DND-41 (cell line): ENCODE measurements at regions not wholly inside any gene's neighbourhood (a gene's known extent, or its start where the extent isn't known, plus 50 kb on each side); places are given as distances from the start of the nearest gene placed in this dataset.
"Not testable (repeated sequence)": the region's sequence is repeated elsewhere in the genome, so short reads cannot be mapped to it uniquely, and the experiment has no call there.

Experiments
- CTCF ChIP-seq: IDR thresholded peaks from 2 replicates; pipeline ENCODE4 v1.5.1; 2012; ENCODE audit warnings: borderline replicate concordance, low read length, moderate library complexity, mild to moderate bottlenecking; ENCODE audit not compliant: poor library complexity, severe bottlenecking; ENCODE audit errors: extremely low read depth
- EZH2 ChIP-seq: IDR thresholded peaks from 3 replicates; pipeline ENCODE4 v1.6.1; 2012; ENCODE audit warnings: borderline replicate concordance, low read depth, mild to moderate bottlenecking, moderate library complexity, low read length, inconsistent platforms; ENCODE audit not compliant: severe bottlenecking

DNA sequence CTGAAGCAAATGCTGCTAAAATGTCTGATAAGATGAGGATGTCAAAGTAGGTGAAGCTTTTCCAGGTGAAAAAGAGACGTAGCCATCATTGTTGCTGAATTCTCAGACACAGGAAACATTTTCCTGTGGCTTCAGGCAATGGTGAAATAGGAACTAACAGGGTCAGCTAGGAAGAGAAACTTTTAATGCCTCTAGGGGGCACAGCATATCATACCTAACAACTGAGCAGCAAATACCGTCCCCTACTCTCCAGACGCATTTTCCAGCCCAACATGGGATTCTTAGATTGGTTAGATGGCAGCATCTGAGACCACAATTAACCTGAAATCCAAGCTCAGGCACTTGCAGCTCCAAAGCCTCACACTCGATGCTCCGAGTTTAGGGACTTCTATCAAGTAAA lies 2667.5 kb upstream of the TPTE start:
- not testable (repeated sequence) for TF ChIP-seq CTCF, EZH2
